HG03460 (cell line): ENCODE measurements at regions not wholly inside any gene's neighbourhood (a gene's known extent, or its start where the extent isn't known, plus 50 kb on each side); places are given as distances from the start of the nearest gene placed in this dataset.

Source experiments
- ATAC-seq: cut with Tn5 transposase; IDR thresholded peaks from one replicate; pipeline ENCODE4 v1.9.1; 2021; ENCODE audit not compliant: unreplicated experiment

GRCh38 chr10:108204528-108205305 lies 1040.2 kb upstream of the SORCS1 start:
- ATAC-seq = no peak

GRCh38 chr10:108203905-108204527 lies 1039.5 kb upstream of the SORCS1 start:
- no peak for ATAC-seq

- no peak for ATAC-seq
These were observed 1023.0 kb upstream of the SORCS1 start for GRCh38 chr10:108187408-108188012.

- ATAC-seq = no peak
These were observed 1019.6 kb upstream of the SORCS1 start for GRCh38 chr10:108184114-108184513.

- no peak for ATAC-seq
These were observed 1016.4 kb upstream of the SORCS1 start for GRCh38 chr10:108180878-108181277.

GRCh38 chr10:108169846-108170245 lies 1005.3 kb upstream of the SORCS1 start:
- ATAC-seq = no peak

GRCh38 chr10:108167766-108168165 lies 1003.3 kb upstream of the SORCS1 start:
- no peak for ATAC-seq

- no peak for ATAC-seq
These were observed 1001.9 kb upstream of the SORCS1 start for GRCh38 chr10:108166401-108166800.

GRCh38 chr10:108147346-108147745 lies 982.8 kb upstream of the SORCS1 start:
- ATAC-seq = no peak

GRCh38 chr10:108141064-108141463 lies 976.6 kb upstream of the SORCS1 start:
- no peak for ATAC-seq

- no peak for ATAC-seq
These were observed 967.8 kb upstream of the SORCS1 start for GRCh38 chr10:108132303-108132702.

- no peak for ATAC-seq
These were observed 966.1 kb upstream of the SORCS1 start for GRCh38 chr10:108130575-108130974.

- no peak for ATAC-seq
These were observed 947.7 kb upstream of the SORCS1 start for GRCh38 chr10:108112218-108112617.

- no peak for ATAC-seq
These were observed 940.1 kb upstream of the SORCS1 start for GRCh38 chr10:108104551-108105156.

- no peak for ATAC-seq
These were observed 932.8 kb upstream of the SORCS1 start for GRCh38 chr10:108097258-108097657.

- no peak for ATAC-seq
These were observed 931.7 kb upstream of the SORCS1 start for GRCh38 chr10:108095932-108096925.

GRCh38 chr10:108090476-108091215 lies 926.1 kb upstream of the SORCS1 start:
- no peak for ATAC-seq

GRCh38 chr10:108086502-108086901 lies 922.0 kb upstream of the SORCS1 start:
- no peak for ATAC-seq

- no peak for ATAC-seq
These were observed 918.1 kb upstream of the SORCS1 start for GRCh38 chr10:108082596-108082995.

GRCh38 chr10:108078263-108078662 lies 913.8 kb upstream of the SORCS1 start:
- no peak for ATAC-seq
